Dedifferentiated amniotic fluid mesenchymal stem cell (primary cell): ENCODE measurements at regions not wholly inside any gene's neighbourhood (a gene's known extent, or its start where the extent isn't known, plus 50 kb on each side); places are given as distances from the start of the nearest gene placed in this dataset.
"Not testable (repeated sequence)": the region's sequence is repeated elsewhere in the genome, so short reads cannot be mapped to it uniquely, and the experiment has no call there.

ENCODE experiments used
- DNase-seq: peaks from one replicate; pipeline ENCODE4 v3.0.0-alpha.2; 2016; ENCODE audit errors: extremely low spot score

- DNase-seq, result not testable (repeated sequence)
These were observed 309.6 kb downstream of the SPATA31A1 start for GRCh38 chr9:39665020-39665419.

- DNase-seq, result not testable (repeated sequence)
These were observed 319.2 kb downstream of the SPATA31A1 start for GRCh38 chr9:39674437-39675210.

GRCh38 chr9:39675211-39675553 is 319.7 kb downstream of the SPATA31A1 start:
- not testable (repeated sequence) for DNase-seq

DNA sequence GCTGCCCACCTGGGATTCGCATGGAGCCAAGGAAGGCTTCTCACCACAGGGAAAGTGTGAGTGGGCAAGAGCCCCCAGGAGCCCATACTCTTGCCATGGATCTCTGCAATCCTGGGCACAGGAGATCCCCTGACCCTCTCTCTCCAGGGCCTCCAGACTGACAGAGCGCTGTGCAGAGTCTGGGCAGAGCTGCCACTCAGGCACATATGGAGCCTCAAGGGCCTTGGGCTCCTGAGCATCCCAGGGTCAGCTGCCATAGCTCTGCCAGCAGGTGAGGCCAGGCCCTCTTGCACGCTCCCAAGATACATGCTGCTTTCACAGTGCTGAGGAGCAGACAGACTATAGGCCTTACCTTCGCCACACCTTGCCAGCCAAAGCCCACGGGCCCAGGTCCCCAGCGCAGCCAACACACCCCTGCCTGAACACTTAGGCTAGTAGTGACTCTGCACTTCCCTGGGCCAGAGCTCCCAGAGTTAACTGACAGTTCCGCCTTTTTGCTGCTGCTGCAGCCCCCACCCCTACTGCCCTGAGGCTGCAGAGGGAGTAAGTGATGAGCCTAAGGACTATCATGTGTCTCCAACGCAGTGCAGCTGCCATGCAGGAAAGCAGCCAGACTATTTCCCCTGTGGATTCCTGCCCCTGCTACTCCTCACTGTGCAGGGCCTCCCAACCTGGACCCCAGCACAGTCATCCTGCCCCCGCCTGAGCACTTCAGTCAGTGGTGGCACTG is 323.2 kb downstream of the SPATA31A1 start:
- DNase-seq, result not testable (repeated sequence)

DNA sequence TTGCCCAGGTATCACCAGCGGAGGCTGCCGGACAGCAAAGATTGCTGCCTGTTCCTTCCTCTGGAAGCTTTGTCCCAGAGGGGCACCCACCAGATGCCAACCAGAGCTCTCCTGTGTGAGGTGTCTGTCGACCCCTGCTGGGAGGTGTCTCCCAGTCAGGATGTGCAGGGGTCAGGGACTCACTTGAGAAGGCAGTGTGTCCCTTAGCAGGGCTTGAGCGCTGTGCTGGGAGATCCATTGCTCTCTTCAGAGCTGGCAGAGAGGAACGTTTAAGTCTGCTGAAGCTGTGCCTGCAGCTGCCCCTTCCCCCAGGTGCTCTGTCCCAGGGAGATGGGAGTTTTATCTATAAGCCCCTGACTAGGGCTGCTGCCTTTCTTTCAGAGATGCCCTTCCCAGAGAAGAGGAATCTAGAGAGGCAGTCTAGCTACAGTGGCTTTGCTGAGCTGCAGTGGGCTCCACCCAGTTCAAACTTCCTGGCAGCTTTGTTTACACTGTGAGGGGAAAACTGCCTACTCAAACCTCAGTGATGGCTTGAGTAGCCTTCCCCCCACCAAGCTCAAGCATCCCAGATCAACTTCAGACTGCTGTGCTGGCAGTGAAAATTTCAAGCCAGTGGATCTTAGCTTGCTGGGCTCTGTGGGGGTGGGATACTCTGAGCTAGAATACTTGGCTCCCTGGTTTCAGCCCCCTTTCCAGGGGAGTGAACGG is 325.4 kb downstream of the SPATA31A1 start:
- not testable (repeated sequence) for DNase-seq

- not testable (repeated sequence) for DNase-seq
These were observed 373.4 kb downstream of the SPATA31A1 start for GRCh38 chr9:39728862-39729261.

- not testable (repeated sequence) for DNase-seq
These were observed 389.4 kb downstream of the SPATA31A1 start for GRCh38 chr9:39744898-39745297.

DNA sequence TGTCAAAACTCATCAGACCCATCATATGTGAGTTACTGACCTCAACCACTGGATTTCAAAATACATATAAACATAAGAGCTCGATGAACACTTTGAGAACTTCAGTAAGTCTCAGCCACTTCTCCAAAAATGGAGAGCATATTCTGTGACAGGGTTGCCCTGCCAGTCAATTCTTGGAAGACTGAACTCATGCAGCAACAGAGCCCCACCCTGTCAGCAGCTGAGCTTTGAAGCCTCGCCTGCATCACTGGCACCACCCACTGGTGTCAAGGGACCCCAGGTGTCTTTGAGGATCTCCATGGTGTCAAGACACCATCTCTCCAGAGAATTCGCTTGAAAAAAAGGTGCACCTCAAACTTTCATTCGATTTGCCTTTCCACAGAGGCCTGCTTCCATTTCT is 420.1 kb downstream of the SPATA31A1 start:
- not testable (repeated sequence) for DNase-seq

- DNase-seq, result not testable (repeated sequence)
These were observed 435.9 kb downstream of the SPATA31A1 start for GRCh38 chr9:39791356-39791755.

GRCh38 chr9:39797935-39798334 is 442.5 kb downstream of the SPATA31A1 start:
- not testable (repeated sequence) for DNase-seq

DNA sequence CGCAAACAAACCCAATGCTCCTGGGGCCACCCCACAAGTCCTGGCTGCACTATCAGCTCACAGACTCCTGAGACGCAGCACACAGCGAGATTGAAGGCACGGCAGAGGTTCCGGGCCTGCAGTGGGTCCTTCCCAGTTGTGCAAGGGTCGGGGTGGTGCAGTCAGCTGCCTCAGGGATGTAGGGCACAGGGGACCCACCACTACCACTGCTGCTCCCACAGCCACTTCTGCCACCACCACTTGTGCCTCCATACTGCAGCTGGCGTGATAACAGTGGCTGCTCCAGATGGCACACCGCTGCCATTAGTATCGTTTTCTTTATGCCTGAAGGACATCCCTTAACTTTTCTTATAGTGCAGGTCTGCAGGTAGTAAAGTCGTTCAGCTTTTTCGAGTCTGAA is 443.8 kb downstream of the SPATA31A1 start:
- DNase-seq, result peak; percentile 11

DNA sequence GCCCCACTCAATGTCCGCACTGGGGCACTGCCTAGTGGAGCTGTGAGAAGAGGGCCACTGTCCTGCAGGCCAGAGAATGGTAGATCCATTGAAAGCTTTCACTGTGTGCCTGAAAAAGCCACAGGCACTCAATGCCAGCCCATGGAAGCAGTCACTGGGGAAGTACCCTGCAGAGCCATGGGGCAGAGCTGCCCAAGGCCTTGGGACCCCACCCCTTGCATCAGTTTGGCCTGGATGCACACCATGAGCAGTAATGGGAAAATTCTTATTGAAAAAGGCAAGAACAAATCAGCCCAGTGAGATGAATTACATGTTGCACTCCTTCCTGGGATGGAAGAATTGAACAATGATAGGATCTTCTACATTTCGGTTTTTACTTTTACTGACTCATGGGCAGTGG is 447.1 kb downstream of the SPATA31A1 start:
- not testable (repeated sequence) for DNase-seq

- DNase-seq, result peak; percentile 15
These were observed 454.1 kb downstream of the SPATA31A1 start for GRCh38 chr9:39809401-39810226.

DNA sequence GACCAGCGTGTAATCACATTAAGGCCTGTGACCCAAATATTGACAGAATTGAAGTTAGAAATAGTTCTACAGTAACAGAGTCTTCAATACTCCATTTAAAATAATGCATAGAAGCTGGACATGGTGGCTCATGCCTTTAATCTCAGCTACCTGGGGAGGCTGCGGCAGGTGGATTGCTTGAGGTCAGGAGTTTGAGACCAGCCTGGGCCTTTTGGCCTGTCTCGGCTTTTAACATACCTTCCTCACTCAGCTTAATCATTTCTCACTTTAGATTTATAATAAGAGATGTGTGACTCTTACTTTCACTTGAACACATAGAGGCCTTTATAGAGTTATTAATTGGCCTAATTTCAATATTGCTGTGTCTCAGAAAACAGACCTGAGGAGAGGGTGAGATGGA is 454.9 kb downstream of the SPATA31A1 start:
- not testable (repeated sequence) for DNase-seq

DNA sequence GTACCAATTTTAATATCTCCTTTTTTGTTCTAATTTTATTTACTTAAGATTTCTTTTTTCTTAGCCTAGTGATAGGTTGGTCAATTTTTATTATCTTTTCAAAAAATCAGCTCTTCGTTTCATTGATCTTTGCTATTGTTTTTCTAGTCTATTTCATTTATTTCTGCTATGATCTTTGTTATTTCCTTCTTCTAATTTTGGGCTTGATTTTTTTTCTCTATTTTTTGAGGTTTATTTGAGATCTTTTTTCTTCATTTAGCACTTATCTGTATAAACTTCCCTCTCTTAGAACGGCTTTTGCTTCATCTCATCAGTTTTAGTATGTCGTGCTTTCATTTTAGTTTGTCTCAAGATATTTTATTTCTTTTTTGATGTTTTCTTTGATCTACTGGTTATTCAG is 456.1 kb downstream of the SPATA31A1 start:
- DNase-seq, result not testable (repeated sequence)

DNA sequence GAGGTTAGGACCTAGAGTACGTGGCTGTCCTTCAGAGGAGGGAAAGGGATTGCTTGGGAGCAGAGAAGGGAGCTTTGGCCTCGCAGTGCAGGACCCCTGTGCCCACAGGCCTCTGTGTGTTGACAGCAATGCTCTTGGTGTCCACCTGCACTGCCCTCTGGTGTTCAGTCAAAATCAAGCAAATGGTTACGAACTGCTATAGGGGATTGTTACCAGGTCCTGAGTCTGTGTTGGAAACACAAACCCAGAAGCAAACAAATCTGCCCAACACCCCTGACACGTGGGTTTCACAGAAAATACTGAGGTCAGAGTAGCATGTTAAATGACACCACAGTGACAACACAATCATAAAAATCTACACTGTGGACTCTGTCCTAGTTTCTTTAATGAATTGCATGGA is 473.0 kb downstream of the SPATA31A1 start:
- DNase-seq, result peak; percentile 14
